SKM-1 (cell line): ENCODE measurements at regions not wholly inside any gene's neighbourhood (a gene's known extent, or its start where the extent isn't known, plus 50 kb on each side); places are given as distances from the start of the nearest gene placed in this dataset.

Experiments used
- DNase-seq: peaks from one replicate; lab custom pipeline; 2025; ENCODE audit not compliant: unreplicated experiment; lab: John Stamatoyannopoulos, UW

DNA sequence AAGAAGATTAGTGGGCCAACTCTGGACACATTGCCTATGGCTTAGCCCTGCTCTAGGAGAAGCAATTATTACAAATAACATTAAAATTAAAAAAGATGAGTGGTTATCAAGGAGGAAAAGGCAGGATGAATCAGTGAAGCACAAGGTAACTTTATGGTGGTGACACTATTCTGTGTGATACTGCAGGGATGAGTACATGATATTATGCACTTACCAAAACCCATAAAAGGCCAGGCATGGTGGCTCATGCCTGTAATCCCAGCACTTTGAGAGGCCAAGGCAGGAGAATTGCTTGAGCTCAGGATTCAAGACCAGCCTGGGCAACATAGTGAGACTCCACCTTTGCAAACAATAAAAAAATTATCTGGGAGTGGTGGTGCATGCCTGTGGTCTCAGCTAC lies 344.3 kb upstream of the CDIN1 start:
- DNase-seq = no peak

- no peak for DNase-seq
Observed at GRCh38 chr15:36239509-36239908, 339.9 kb upstream of the CDIN1 start.

- DNase-seq = no peak
Observed at GRCh38 chr15:36251450-36251849, 328.0 kb upstream of the CDIN1 start.

- no peak for DNase-seq
Observed at GRCh38 chr15:36252146-36252711, 327.2 kb upstream of the CDIN1 start.

DNA sequence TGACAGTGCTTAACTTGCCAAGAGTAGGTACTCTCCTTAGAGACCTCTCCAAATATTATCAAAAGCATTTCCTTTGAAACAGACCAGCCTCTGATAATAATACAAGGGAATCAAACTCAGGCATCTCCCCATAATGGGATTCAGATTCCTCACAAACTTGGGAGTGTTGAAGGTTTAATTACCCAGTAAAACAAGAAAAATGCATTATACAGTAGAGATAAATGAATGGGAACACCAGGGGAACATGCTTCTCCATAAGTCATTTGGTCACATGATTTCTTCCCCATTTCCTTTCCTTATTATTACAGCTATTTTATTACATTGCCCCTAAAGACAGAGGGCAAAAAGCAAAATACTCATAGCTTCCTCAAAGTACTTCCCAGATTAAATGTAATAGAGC lies 325.0 kb upstream of the CDIN1 start:
- DNase-seq = no peak

DNA sequence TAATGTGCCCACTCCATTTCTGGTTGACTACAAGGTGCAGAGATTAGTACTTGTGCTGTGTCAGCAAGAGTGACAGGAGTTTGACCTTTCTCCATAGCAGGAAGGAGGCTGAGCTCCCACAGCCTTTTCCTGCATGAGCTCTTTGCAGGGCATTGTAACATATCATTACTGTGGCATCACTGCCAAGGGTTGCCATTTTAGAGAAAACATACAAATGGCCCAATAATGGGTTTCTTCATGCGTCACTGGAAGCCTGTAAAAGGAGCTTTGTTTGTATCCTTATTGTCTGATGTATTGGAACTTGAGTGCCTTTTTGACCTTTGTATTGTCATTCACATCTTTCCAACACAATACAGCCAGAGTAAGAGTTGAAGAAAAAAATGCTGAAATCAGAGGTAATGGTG lies 323.0 kb upstream of the CDIN1 start:
- no peak for DNase-seq

GRCh38 chr15:36263666-36264065 lies 315.8 kb upstream of the CDIN1 start:
- no peak for DNase-seq

- DNase-seq = no peak
Observed at GRCh38 chr15:36265422-36265821, 314.0 kb upstream of the CDIN1 start.

- DNase-seq = no peak
Observed at GRCh38 chr15:36271048-36271447, 308.4 kb upstream of the CDIN1 start.

DNA sequence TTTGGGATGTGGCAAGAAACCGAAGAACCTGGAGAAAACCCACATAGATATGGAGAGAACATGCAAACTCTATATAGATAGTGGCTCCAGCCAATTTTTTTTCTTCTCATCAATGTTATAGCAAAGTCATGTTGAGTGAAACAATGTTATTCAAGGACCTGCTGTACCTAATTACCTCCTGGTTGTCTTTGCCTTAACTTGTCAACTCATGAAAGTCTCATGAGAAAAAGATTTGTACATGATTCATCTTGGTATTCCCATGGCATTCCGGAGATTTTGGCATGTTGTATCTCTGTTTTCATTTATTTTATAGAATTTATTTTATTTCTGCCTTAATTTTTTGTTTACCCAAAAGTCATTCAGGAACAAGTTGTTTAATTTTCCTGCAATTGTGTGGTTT lies 303.8 kb upstream of the CDIN1 start:
- DNase-seq = no peak

- DNase-seq = no peak
Observed at GRCh38 chr15:36278219-36278618, 301.2 kb upstream of the CDIN1 start.

- DNase-seq = no peak
Observed at GRCh38 chr15:36282821-36283220, 296.6 kb upstream of the CDIN1 start.

DNA sequence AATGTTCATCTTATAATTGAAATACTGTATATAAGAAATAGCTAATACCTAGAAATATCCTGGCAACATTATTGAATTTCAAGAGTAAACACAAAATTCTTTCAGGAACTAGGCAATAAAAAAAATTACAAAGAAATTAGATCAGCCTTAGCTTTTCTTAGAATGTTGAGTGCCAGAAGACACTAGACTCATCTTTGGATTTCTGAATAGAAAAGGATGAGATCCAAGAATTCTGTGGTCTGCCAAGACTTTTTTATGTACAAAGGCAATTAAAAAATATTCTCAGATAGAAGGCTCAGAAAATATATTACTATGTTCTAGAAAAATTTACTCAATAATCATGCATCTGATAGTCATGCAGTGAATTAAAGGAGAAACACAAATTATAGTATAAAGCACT lies 294.5 kb upstream of the CDIN1 start:
- no peak for DNase-seq

GRCh38 chr15:36291501-36291900 lies 287.9 kb upstream of the CDIN1 start:
- no peak for DNase-seq

- DNase-seq = no peak
Observed at GRCh38 chr15:36294359-36294758, 285.1 kb upstream of the CDIN1 start.

- no peak for DNase-seq
Observed at GRCh38 chr15:36301947-36302346, 277.5 kb upstream of the CDIN1 start.

DNA sequence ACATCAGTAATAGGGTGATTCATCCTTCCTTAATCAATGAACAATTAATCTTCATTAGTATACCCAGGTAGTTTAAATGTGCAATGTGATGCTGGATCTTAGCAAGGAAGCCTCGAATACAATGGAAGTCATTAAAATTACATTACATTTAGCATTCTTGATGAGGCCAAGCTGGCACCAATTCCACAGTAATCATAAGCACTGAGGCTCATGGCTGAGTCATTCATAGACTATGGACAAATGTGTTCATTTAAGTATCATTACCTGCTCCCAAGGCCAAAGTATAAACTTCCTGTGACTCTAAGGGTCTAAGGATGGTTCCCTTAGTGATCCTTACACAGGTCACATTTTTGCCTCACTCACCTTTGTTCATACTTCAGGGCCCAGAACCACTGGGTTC lies 266.4 kb upstream of the CDIN1 start:
- DNase-seq = no peak

DNA sequence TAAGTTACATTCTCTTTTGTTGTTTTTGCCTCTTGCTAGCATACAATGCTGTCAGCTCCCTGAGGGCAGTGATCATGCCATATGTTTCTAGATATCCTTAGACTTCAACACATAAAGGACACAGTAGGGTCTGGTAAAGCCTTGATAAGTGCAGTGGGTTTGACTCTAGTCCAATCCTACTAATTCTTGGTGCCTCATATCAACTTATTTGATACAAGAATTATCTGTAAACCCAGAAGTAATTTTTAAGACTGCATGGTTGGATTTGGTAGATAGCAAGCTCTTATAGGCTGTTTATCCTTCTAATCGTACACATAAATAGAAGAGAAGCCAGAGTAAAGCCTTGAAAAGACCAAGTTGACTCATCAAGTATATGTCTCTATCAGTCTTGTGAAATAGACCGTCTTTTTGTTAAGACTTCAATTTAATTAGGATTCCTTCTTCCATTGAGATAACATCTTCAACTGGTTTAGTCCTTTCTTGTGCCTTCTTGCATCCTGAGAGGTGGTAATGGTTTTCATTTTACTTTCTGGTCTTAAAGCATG lies 265.6 kb upstream of the CDIN1 start:
- DNase-seq = no peak

DNA sequence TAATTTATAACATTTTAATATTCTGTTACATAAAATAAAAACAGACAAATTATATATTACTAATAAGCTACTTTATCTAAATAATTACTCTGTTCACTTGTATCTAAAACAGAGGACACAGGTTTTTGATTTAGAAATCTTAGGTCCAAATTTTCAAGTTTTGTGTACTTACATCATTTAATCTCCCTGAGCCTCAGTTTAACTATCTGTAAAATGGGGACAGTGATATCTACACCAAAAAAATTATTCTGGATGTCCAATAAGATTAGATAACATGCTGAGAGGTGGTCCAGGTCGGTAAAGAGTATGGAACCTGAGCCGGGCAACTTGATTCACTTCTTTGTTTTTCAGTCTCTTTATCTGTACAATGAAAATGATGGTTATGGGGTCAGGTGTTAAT lies 263.8 kb upstream of the CDIN1 start:
- DNase-seq = no peak

GRCh38 chr15:36323615-36324014 lies 255.8 kb upstream of the CDIN1 start:
- no peak for DNase-seq

DNA sequence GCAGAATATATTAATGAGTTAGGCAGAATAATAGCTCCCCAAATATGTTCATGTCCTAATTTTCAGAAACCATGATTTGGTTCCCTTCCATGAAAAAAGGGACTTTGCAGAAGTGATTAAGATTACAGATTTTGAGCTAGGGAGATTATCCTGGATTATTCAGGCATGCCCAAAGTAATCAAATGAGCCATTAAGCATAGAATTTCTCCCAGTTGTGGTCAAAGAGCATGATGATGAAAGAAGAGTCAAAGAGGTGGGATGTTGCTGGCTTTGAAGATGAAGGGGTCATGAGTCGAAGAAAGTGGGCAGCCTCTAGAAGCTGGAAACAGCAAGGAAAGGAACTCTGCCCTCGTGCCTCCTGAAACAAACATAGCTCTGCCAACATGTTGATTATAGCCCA lies 254.2 kb upstream of the CDIN1 start:
- no peak for DNase-seq

DNA sequence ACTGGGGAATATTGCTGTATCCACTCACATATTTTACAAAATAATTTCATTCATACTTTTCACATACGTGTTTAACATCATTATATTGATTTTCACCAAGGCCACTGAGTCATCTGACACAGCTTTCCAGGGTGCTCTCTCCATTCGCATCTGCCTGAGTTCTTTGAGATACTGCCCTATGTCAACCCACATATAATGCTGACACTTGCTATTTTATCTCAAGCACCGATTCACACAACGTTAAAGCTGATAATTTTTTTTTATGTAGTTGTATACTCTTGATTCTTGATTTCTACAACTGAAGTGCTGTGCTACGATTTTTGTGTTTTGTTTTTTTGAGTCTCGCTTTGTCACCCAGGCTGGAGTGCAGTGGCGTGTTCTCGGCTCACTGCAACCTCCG lies 249.8 kb upstream of the CDIN1 start:
- no peak for DNase-seq

DNA sequence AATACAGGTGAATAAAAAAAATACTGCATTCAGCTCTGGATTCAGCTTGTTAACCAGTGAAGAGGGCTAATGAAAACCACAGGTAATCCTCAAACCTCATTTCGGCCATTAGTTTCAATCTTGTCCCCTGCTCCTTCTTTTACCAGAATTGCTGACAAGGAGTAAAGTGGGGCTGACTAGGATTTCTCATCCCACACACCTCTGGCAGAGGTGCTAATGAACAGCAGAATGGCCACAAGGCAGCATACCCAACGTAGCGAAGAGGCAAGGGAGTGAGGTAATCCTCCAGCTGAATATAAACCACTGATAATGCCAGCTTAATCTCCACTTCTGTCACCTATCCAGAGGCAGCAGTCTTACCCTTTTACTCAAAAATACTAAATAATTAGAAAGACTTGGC lies 248.8 kb upstream of the CDIN1 start:
- no peak for DNase-seq
